Neural progenitor cell (in vitro differentiated cells): ENCODE measurements at regions not wholly inside any gene's neighbourhood (a gene's known extent, or its start where the extent isn't known, plus 50 kb on each side); places are given as distances from the start of the nearest gene placed in this dataset.

Experiments
- DNase-seq: peaks from one replicate; pipeline ENCODE4 v3.0.0-alpha.2; 2016; ENCODE audit warnings: low spot score
- H2AFZ ChIP-seq: fragments of 200-600 bp; sonication (generic); replicated peaks from 2 replicates; pipeline ENCODE4 v1.6.1; 2016; ENCODE audit warnings: antibody characterized with exemption
- H3F3A ChIP-seq: fragments of 200-600 bp; sonication (generic); 2 replicates; pipeline ENCODE4 v1.6.1; 2016; ENCODE audit warnings: antibody characterized with exemption, low read depth
- H3K27ac ChIP-seq: fragments of 200-600 bp; sonication (generic); 2 replicates; pipeline ENCODE4 v1.5.1; 2016; ENCODE audit warnings: mild to moderate bottlenecking
- H3K27me3 ChIP-seq: fragments of 200-600 bp; sonication (generic); 2 replicates; pipeline ENCODE4 v1.6.1; 2016; ENCODE audit warnings: mild to moderate bottlenecking, moderate library complexity
- H3K36me3 ChIP-seq: fragments of 200-600 bp; sonication (generic); 2 replicates; pipeline ENCODE4 v1.5.1; 2016
- H3K4me1 ChIP-seq: fragments of 200-600 bp; sonication (generic); 2 replicates; pipeline ENCODE4 v1.6.1; 2016; ENCODE audit warnings: mixed run types
- H3K4me2 ChIP-seq: fragments of 200-600 bp; sonication (generic); 2 replicates; pipeline ENCODE4 v1.6.1; 2016
- H3K4me3 ChIP-seq: fragments of 200-600 bp; sonication (generic); 2 replicates; pipeline ENCODE4 v1.5.1; 2016
- H3K79me2 ChIP-seq: fragments of 200-600 bp; sonication (generic); 2 replicates; pipeline ENCODE4 v1.6.1; 2016; ENCODE audit warnings: low read depth
- H3K9ac ChIP-seq: fragments of 200-600 bp; sonication (generic); 2 replicates; pipeline ENCODE4 v1.6.1; 2016
- H3K9me3 ChIP-seq: fragments of 200-600 bp; sonication (generic); 2 replicates; pipeline ENCODE4 v1.5.1; 2016; ENCODE audit warnings: low read depth
- H4K20me1 ChIP-seq: fragments of 200-600 bp; sonication (generic); 2 replicates; pipeline ENCODE4 v1.6.1; 2016; ENCODE audit warnings: low read depth
- H3K27ac Mint-ChIP-seq: 3 replicates; pipeline ENCODE4 v1.8.0; 2021; ENCODE audit warnings: mixed read lengths
- H3K27me3 Mint-ChIP-seq: 2 replicates; pipeline ENCODE4 v1.8.0; 2022; ENCODE audit warnings: low read depth, mild to moderate bottlenecking, inconsistent platforms, moderate library complexity, mixed read lengths; ENCODE audit not compliant: insufficient read depth
- H3K36me3 Mint-ChIP-seq: 3 replicates; pipeline ENCODE4 v1.8.0; 2021; ENCODE audit warnings: mixed read lengths
- H3K4me1 Mint-ChIP-seq: 3 replicates; pipeline ENCODE4 v1.8.0; 2021; ENCODE audit warnings: mixed read lengths
- H3K4me3 Mint-ChIP-seq: 3 replicates; pipeline ENCODE4 v1.8.0; 2021; ENCODE audit warnings: mild to moderate bottlenecking, moderate library complexity, mixed read lengths
- H3K9me3 Mint-ChIP-seq: 3 replicates; pipeline ENCODE4 v1.8.0; 2020; ENCODE audit warnings: mixed read lengths
- EZH2 ChIP-seq: fragments of 200-600 bp; sonication (generic); IDR thresholded peaks from 2 replicates; pipeline ENCODE4 v1.6.1; 2017; ENCODE audit warnings: antibody characterized with exemption, mild to moderate bottlenecking, moderate library complexity
- EZH2phosphoT487 ChIP-seq: fragments of 200-600 bp; sonication (generic); IDR thresholded peaks from 2 replicates; pipeline ENCODE4 v1.6.1; 2017; ENCODE audit warnings: antibody characterized with exemption
- TF ChIP-seq, protein P1 (sequence below): fragments of 200-600 bp; sonication (generic); IDR thresholded peaks from 2 replicates; pipeline ENCODE4 v1.5.1; 2017; ENCODE audit warnings: antibody characterized with exemption, mild to moderate bottlenecking

DNA sequence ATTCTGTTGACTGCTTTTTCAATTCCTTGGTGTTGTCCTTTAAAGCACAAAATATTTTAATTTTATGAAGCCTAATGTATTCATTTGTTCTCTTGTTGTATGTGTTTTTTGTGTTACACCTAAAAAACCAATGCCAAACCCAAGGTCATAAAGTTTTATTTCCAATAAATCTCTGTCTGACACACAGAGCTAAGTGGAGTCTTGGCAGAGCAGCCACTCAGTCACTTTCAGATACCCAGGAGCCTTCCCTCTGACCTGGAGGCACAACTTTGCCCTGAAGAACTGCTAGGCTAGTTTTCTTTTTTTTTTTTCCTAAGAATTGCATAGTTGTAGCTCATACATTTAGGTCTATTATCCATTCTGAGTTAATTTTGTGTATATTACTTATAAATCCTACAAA lies 71.2 kb upstream of the BCL9 start:
- TF ChIP-seq EZH2 = no peak
- TF ChIP-seq EZH2phosphoT487 = no peak
- TF ChIP-seq, protein P1, sequence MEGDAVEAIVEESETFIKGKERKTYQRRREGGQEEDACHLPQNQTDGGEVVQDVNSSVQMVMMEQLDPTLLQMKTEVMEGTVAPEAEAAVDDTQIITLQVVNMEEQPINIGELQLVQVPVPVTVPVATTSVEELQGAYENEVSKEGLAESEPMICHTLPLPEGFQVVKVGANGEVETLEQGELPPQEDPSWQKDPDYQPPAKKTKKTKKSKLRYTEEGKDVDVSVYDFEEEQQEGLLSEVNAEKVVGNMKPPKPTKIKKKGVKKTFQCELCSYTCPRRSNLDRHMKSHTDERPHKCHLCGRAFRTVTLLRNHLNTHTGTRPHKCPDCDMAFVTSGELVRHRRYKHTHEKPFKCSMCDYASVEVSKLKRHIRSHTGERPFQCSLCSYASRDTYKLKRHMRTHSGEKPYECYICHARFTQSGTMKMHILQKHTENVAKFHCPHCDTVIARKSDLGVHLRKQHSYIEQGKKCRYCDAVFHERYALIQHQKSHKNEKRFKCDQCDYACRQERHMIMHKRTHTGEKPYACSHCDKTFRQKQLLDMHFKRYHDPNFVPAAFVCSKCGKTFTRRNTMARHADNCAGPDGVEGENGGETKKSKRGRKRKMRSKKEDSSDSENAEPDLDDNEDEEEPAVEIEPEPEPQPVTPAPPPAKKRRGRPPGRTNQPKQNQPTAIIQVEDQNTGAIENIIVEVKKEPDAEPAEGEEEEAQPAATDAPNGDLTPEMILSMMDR = no peak
- no peaks in the 10 kb centered on the region for H3K36me3 Mint-ChIP-seq
- no peak overlapping the region for H2AFZ ChIP-seq

DNA sequence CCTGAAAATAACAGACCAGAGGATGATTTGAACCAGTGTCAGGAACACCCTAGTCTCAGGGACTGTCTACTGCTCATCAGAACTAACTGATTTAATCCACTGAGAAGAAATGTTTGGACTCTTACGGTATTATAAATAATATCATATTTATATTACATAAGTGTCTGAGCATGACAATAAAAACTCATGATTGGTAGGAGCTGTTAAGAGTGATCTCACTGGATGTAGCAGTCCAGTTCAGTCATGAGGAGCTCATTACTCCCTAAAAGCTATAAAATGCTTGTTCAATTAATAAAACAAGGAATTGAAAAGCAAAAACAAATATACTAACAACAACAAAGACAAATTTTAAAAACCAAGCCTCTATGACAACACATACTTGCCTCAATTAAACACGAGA lies 68.8 kb upstream of the BCL9 start:
- no peak for DNase-seq
- H3K27ac Mint-ChIP-seq = no peak overlapping the region
- Histone ChIP-seq H3K4me2 (no peak overlapping the region), H3K9me3 (no peaks in the 10 kb centered on the region), H2AFZ (no peak overlapping the region), H3K27ac (no peak overlapping the region), H3K9ac (no peak overlapping the region), H3K4me3 (no peak overlapping the region), H3K4me1 (no peaks in the 10 kb centered on the region), H3K36me3 (no peaks in the 10 kb centered on the region), H3K79me2 (no peaks in the 10 kb centered on the region), H4K20me1 (no peaks in the 10 kb centered on the region), H3K27me3 (no peaks in the 10 kb centered on the region), H3F3A (no peaks in the 10 kb centered on the region)
- no peaks in the 10 kb centered on the region for H3K27me3 Mint-ChIP-seq
- H3K9me3 Mint-ChIP-seq = peaks cover 3% of the 10 kb centered on the region
- TF ChIP-seq EZH2phosphoT487 (no peak), EZH2 (no peak)
- TF ChIP-seq, protein P1 = no peak
- no peaks in the 10 kb centered on the region for H3K4me1 Mint-ChIP-seq
- H3K4me3 Mint-ChIP-seq = no peak overlapping the region
- H3K36me3 Mint-ChIP-seq = no peaks in the 10 kb centered on the region

More for the DNA sequence above, 71.2 kb upstream of the BCL9 start:
- Mint-ChIP-seq H3K9me3 (peaks cover 3% of the 10 kb centered on the region), H3K27me3 (no peaks in the 10 kb centered on the region), H3K27ac (no peak overlapping the region), H3K4me3 (no peak overlapping the region), H3K4me1 (no peaks in the 10 kb centered on the region)
- no peak overlapping the region for H3K4me2 ChIP-seq
- no peak overlapping the region for H3K4me3 ChIP-seq
- no peak overlapping the region for H3K27ac ChIP-seq
- H3K79me2 ChIP-seq = no peaks in the 10 kb centered on the region
- H3K4me1 ChIP-seq = no peaks in the 10 kb centered on the region
- H3K27me3 ChIP-seq = no peaks in the 10 kb centered on the region
- no peak for DNase-seq
- no peaks in the 10 kb centered on the region for H3K9me3 ChIP-seq
- H4K20me1 ChIP-seq = no peaks in the 10 kb centered on the region
- no peaks in the 10 kb centered on the region for H3F3A ChIP-seq
- H3K36me3 ChIP-seq = no peaks in the 10 kb centered on the region
- H3K9ac ChIP-seq = no peak overlapping the region

DNA sequence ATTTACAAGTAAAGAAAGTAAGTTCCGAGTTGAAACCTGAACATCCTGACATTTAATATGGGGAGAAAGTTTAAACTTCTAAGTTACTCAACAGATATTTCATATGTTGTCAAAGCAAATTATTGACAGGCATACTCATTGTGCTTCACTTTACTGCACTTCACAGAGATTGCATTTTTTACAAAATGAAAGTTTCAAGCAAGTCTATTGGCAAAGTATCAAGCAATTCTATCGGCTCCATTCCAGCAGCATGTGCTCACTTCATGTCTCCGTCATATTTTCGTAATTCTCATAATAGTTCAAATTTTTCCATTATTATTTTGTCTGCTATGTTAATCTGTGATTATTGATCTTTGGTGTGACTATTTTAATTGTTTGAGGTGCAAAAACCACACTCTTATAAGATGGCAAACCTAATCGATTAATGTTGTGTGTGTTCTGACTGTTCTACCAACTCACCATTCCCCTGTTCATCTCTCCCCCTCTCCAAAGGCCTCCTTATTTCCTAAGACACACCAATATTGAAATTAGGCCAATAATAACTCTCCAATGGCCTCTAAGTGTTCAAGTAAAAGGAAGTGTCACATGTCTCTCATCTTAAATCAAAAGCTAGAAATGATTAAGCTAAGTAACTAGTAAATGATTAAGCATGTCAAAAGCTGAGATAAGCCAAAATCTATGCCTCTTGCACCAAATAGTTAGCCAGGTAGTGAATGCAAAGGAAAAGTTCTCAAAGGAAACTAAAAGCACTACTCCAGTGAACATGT lies 68.2 kb upstream of the BCL9 start:
- H3K27me3 Mint-ChIP-seq = no peaks in the 10 kb centered on the region
- no peak for DNase-seq

More for the DNA sequence above, 68.2 kb upstream of the BCL9 start:
- H3K4me3 ChIP-seq = no peak overlapping the region
- TF ChIP-seq EZH2phosphoT487 = no peak
- no peak for TF ChIP-seq EZH2
- TF ChIP-seq, protein P1 = no peak
- no peak overlapping the region for H3K9ac ChIP-seq
- Mint-ChIP-seq H3K4me1 (no peaks in the 10 kb centered on the region), H3K4me3 (no peak overlapping the region), H3K27ac (no peak overlapping the region), H3K36me3 (no peaks in the 10 kb centered on the region), H3K9me3 (no peaks in the 10 kb centered on the region)
- no peaks in the 10 kb centered on the region for H3K9me3 ChIP-seq
- H3K36me3 ChIP-seq = no peaks in the 10 kb centered on the region
- no peaks in the 10 kb centered on the region for H3F3A ChIP-seq
- no peaks in the 10 kb centered on the region for H4K20me1 ChIP-seq
- H3K27ac ChIP-seq = no peak overlapping the region
- H2AFZ ChIP-seq = no peak overlapping the region
- H3K27me3 ChIP-seq = no peaks in the 10 kb centered on the region
- no peaks in the 10 kb centered on the region for H3K4me1 ChIP-seq
- no peak overlapping the region for H3K4me2 ChIP-seq
- H3K79me2 ChIP-seq = no peaks in the 10 kb centered on the region
